ENCODE measurements at regions not wholly inside any gene's neighbourhood (a gene's known extent, or its start where the extent isn't known, plus 50 kb on each side); places are given as distances from the start of the nearest gene placed in this dataset.
"Not testable (repeated sequence)": the region's sequence is repeated elsewhere in the genome, so short reads cannot be mapped to it uniquely, and the experiment has no call there.

- no peak for DNase-seq (ENCODE audit: low spot score)
Observed at GRCh38 chr18:72991379-72991778, 123.6 kb upstream of the NETO1 start.

- not testable (repeated sequence) for DNase-seq (ENCODE audit: low spot score)
Observed at GRCh38 chr18:72987570-72987969, 119.8 kb upstream of the NETO1 start.

GRCh38 chr18:72986103-72986502, 118.3 kb upstream of the NETO1 start:
- DNase-seq (ENCODE audit: low spot score) = no peak

GRCh38 chr18:72985686-72986085, 117.9 kb upstream of the NETO1 start:
- DNase-seq (ENCODE audit: low spot score) = no peak

- no peak for DNase-seq (ENCODE audit: low spot score)
Observed at GRCh38 chr18:72984290-72984689, 116.5 kb upstream of the NETO1 start.

DNA sequence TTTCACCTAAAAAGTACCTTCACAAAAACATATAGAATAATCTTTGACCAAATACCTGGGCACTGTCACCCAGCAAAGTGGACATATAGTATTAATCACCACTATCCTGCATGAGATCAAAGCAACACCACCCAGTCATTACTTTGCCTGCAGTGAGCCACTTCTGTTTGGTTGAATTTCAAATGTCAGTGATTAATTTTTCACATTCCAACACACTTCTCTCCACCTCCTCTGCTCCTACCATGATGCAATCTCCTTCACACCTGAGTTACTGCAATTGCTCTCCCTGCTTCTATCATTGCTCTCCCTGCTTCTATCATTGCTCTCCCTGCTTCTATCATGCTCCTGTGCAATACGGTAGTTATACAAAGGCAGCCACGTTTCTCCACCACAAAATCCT, 106.1 kb upstream of the NETO1 start:
- no peak for DNase-seq (ENCODE audit: low spot score)

- DNase-seq (ENCODE audit: low spot score) = no peak
Observed at GRCh38 chr18:72965616-72966015, 97.8 kb upstream of the NETO1 start.

DNA sequence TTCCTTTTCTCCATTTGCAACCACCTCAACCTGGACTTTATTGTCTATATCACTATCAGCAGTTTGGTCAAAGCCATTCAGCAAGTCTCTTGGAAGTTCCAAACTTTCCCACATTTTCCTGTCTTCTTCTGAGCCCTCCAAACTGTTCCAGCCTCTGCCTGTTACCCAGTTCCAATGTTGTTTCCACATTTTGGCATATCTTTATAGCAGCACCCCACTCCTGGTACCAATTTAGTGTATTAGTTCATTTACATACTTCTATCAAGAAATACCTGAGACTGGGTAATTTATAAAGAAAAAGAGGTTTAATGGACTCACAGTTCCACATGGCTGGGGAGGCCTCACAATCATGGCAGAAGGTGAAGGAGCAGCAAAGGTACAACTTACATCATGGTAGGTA, 90.4 kb upstream of the NETO1 start:
- not testable (repeated sequence) for DNase-seq (ENCODE audit: low spot score)

DNA sequence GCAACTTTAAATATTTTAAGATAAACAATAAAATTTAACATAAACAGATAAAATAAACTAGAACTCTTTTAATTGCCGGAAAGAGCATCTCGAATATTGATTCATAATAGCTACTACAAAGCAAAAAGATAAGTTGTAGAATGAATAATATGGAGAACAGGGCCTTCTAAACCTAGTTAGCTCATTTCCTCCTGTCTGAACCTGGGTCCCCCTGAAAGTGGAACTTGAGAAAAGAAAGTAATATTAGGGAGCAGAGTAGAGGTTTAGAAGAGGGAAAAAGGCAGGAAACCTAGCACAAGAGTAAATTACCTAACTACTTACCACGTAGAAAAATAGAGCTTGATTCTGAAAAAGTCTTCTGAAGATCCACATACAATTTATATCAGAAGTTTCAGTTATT, 80.7 kb upstream of the NETO1 start:
- no peak for DNase-seq (ENCODE audit: low spot score)

GRCh38 chr18:72942766-72943165, 75.0 kb upstream of the NETO1 start:
- DNase-seq (ENCODE audit: low spot score) = no peak

GRCh38 chr18:72940986-72941385, 73.2 kb upstream of the NETO1 start:
- DNase-seq (ENCODE audit: low spot score) = no peak

DNA sequence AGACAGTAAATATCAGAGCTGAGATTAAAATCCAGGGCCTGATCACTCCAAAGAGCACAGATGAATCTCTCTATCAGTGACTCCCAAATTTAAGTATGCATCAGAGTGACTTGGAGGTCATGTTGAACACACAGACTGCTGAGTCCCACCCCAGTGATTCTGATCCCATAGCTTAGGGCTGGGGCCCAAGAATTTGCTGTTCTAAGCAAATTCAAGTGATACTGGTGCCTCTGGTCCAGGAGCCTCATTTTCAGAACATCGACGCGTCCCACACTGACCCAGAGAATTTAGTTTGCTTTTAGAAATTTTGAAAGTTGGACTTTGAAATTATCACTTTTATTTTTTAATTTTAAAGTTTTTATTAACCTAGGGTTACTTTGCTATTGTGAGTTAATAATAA, 72.7 kb upstream of the NETO1 start:
- no peak for DNase-seq (ENCODE audit: low spot score)

DNA sequence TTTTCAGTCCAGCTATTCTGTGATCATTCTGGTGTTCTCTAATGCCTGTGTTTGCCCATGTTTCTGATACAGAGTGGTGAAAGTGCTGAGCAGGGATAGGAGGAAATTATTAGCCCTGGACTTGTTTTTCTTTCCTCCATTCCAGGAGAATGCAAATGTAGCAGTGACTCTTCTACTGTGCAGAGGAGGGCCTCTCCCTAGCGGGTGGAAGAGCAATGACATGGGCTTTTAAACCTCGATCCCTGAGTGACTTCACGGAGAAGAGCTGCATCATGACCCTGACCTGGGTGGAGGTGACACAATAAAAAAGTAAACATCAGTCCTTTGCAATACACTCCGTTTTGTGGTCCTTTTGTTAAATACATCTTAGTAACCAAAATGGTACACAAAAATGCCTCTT, 68.0 kb upstream of the NETO1 start:
- DNase-seq (ENCODE audit: low spot score) = no peak

- no peak for DNase-seq (ENCODE audit: low spot score)
Observed at GRCh38 chr18:72922895-72923294, 55.1 kb upstream of the NETO1 start.
